ENCODE measurements at regions not wholly inside any gene's neighbourhood (a gene's known extent, or its start where the extent isn't known, plus 50 kb on each side); places are given as distances from the start of the nearest gene placed in this dataset.

DNA sequence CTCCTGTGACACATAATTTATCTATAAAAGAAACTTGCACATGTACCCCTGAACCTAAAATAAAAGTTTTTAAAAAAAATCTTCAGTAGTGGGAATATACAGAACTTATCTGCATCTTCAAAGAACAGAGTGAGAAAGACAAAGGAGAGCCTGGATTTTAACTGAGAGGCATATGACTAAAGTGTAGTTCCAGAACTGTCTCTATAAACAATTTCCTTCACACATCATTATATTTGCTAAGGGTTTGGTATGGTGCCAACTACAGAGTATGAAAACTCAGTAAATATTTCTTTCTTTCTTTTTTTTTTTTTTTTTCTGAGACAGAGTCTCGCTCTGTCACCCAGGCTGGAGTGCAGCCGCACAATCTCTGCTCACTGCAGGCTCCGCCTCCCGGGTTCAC, 49.9 kb upstream of the NFKB1 start:
- Mint-ChIP-seq H3K27ac (no peak overlapping the region), H3K9me3 (no peaks in the 10 kb centered on the region), H3K27me3 (ENCODE audit: low read depth, poor library complexity) (no peaks in the 10 kb centered on the region), H3K4me1 (no peaks in the 10 kb centered on the region), H3K36me3 (ENCODE audit: low read depth) (no peaks in the 10 kb centered on the region), H3K4me3 (no peak overlapping the region)
- TF ChIP-seq, protein P1, sequence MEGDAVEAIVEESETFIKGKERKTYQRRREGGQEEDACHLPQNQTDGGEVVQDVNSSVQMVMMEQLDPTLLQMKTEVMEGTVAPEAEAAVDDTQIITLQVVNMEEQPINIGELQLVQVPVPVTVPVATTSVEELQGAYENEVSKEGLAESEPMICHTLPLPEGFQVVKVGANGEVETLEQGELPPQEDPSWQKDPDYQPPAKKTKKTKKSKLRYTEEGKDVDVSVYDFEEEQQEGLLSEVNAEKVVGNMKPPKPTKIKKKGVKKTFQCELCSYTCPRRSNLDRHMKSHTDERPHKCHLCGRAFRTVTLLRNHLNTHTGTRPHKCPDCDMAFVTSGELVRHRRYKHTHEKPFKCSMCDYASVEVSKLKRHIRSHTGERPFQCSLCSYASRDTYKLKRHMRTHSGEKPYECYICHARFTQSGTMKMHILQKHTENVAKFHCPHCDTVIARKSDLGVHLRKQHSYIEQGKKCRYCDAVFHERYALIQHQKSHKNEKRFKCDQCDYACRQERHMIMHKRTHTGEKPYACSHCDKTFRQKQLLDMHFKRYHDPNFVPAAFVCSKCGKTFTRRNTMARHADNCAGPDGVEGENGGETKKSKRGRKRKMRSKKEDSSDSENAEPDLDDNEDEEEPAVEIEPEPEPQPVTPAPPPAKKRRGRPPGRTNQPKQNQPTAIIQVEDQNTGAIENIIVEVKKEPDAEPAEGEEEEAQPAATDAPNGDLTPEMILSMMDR (IDR thresholded peaks at IDR 0.05) = no peak
- no peak for DNase-seq
